ENCODE measurements at regions not wholly inside any gene's neighbourhood (a gene's known extent, or its start where the extent isn't known, plus 50 kb on each side); places are given as distances from the start of the nearest gene placed in this dataset.
A peak's percentile ranks its signal among the peaks of the same experiment; 100 is the strongest.
"Not testable (repeated sequence)": the region's sequence is repeated elsewhere in the genome, so short reads cannot be mapped to it uniquely, and the experiment has no call there.

DNA sequence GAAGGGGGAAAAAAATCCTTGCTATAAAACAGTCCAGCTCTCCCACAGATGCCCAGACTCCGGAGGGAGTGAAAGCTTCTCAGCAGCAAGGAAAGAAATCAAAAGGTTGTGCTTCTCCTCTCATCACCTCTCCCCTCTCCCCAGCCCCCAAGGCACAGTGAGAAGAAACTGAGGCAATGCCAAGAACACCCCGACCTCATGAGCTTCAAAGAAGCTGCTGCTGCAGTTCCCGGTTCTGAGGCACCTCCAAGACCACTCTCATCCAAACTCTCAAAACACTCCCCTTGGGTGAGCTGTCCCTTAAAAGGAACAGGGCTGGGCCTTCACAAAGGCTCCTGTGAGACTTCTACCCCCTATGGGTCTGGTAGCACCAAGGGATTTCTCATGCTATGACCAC is 62.0 kb upstream of the KLF7 start:
- Histone ChIP-seq H3K9ac (ENCODE audit: low read length) (no peak overlapping the region), H3K36me3 (ENCODE audit: control insufficient read depth, insufficient read depth, low read length) (no peaks in the 10 kb centered on the region), H3K4me3 (ENCODE audit: low read length) (peak overlapping the region; percentile 34), H3K27me3 (ENCODE audit: control insufficient read depth, insufficient read depth, low read length) (no peaks in the 10 kb centered on the region), H3K27ac (ENCODE audit: low read depth, low read length) (peak overlapping the region; percentile 85), H3K4me1 (ENCODE audit: control insufficient read depth, insufficient read depth, low read length) (peaks cover 16% of the 10 kb centered on the region)

DNA sequence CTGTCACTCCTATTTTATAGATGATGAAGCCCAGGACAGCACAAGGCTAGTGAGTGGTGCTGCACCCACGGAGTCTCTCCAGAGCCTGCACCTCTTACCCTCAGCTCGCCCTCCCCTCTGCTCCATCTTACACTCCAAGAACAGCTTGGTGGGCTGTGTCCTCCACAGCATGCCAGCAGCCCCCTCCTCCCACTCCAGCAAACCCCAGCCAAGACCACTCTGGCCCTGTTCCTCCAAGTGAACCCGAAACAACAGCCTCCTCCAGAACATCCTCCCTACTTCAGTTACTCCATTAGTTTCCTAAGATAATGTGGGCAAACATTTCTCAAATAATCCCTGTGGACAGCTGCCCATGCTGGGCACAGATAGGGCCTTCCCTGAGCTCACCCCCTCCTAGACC is 62.7 kb upstream of the KLF7 start:
- no peak overlapping the region for H3K9ac ChIP-seq (ENCODE audit: low read length)
- peak overlapping the region; percentile 85 for H3K27ac ChIP-seq (ENCODE audit: low read depth, low read length)
- peaks cover 16% of the 10 kb centered on the region for H3K4me1 ChIP-seq (ENCODE audit: control insufficient read depth, insufficient read depth, low read length)
- H3K27me3 ChIP-seq (ENCODE audit: control insufficient read depth, insufficient read depth, low read length): no peaks in the 10 kb centered on the region
- no peak overlapping the region for H3K4me3 ChIP-seq (ENCODE audit: low read length)
- no peaks in the 10 kb centered on the region for H3K36me3 ChIP-seq (ENCODE audit: control insufficient read depth, insufficient read depth, low read length)

DNA sequence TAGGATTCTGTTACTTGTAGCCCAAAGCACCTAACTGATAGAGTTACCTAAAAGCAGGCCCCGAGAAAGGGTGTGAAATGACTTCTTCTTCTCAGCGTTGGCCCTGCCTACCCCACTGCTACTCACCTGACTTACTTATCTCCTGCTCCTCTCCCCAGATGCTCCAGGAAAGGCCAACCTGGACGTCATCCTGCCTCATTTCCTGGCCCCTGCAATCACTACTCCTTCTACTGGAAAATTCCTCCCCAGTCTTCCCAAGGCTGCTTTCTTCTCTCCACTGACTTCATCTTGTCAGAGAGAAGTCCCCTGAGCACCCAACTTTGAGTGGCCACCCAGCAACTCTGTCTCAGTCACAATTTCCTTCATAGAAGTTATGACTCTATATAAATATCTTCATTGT is 63.4 kb upstream of the KLF7 start:
- Histone ChIP-seq H3K9ac (ENCODE audit: low read length) (no peak overlapping the region), H3K27ac (ENCODE audit: low read depth, low read length) (no peak overlapping the region), H3K4me3 (ENCODE audit: low read length) (no peak overlapping the region), H3K4me1 (ENCODE audit: control insufficient read depth, insufficient read depth, low read length) (peaks cover 16% of the 10 kb centered on the region), H3K27me3 (ENCODE audit: control insufficient read depth, insufficient read depth, low read length) (no peaks in the 10 kb centered on the region), H3K36me3 (ENCODE audit: control insufficient read depth, insufficient read depth, low read length) (no peaks in the 10 kb centered on the region)

DNA sequence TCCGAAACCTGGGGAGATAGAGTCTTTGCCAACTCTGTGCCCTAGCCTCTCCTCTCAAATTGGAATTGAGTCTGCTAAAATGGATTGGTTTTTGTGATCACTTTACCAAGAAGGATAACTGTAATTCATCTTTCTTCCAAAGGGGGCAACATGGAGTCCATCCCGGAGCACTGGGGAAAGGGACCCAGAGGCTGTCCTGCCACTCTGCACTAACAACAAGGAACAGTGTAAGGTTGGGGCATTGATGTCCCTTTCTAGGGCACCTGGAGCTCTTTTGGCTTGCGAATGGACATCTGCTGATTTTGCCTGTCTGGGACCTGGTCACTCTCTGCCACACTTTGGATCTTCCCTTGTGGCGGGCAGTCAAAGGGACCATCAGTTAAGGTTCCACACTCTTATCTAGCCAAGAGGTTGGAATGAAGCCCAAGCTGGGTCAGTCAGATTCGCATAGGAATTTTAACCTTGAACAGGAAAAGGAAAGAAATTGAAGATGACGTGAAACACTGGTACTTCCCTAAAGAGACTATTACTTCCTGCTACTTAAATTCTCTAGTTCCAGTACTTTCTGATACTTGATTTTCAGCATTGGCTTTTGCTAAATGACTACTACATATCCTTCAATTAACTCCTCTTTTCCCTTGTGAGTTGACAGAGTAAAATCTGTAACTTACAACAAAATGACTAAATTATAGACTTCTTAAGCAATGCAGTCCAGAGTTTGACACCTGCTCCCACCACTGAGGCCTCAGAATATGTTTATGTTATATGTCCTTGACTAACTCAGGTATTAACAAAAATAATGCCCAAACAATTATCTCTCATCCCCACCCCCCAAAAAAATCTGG is 64.7 kb upstream of the KLF7 start:
- no peak overlapping the region for H3K27ac ChIP-seq (ENCODE audit: low read depth, low read length)
- no peaks in the 10 kb centered on the region for H3K36me3 ChIP-seq (ENCODE audit: control insufficient read depth, insufficient read depth, low read length)
- H3K4me3 ChIP-seq (ENCODE audit: low read length): no peak overlapping the region
- H3K27me3 ChIP-seq (ENCODE audit: control insufficient read depth, insufficient read depth, low read length): no peaks in the 10 kb centered on the region
- H3K4me1 ChIP-seq (ENCODE audit: control insufficient read depth, insufficient read depth, low read length): peaks cover 16% of the 10 kb centered on the region
- H3K9ac ChIP-seq (ENCODE audit: low read length): no peak overlapping the region

DNA sequence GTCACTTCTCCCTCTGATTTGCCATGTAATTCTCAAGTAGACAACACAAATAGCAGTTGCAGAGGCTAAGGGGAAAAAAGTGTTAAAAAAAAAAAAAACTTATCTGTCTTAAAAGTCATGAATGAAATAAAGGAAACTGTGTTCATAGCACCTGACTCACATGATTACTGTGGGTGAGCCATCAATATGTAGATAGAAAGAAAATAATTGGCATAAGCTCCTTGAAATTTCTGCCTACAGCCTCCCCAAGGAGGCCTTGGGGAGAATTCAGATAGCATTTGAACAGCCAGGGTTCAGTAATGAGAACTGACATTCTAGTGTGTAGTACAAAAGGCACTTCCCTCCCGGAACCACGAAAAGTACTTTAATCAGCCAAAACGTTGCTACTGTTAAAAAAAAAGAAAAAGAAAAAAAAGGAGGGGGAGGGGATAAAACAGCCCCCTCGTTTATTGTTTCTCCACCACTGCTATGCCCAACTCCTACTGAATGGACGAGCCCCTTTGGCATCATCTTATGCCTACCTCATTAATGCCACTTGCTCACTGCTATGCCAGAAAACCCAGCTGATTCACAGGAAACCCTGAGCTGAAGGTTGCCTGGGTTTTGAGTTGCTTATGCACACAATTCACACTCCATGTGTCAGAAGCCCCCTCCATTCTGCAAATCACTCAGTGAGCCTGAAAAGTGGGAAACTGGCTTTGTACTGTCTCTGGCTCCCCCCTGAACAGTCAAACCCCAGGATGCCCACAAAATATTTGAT is 65.5 kb upstream of the KLF7 start:
- no peak overlapping the region for H3K27ac ChIP-seq (ENCODE audit: low read depth, low read length)
- H3K4me1 ChIP-seq (ENCODE audit: control insufficient read depth, insufficient read depth, low read length): peaks cover 16% of the 10 kb centered on the region
- H3K9ac ChIP-seq (ENCODE audit: low read length): no peak overlapping the region
- no peaks in the 10 kb centered on the region for H3K27me3 ChIP-seq (ENCODE audit: control insufficient read depth, insufficient read depth, low read length)
- H3K36me3 ChIP-seq (ENCODE audit: control insufficient read depth, insufficient read depth, low read length): no peaks in the 10 kb centered on the region
- H3K4me3 ChIP-seq (ENCODE audit: low read length): no peak overlapping the region

DNA sequence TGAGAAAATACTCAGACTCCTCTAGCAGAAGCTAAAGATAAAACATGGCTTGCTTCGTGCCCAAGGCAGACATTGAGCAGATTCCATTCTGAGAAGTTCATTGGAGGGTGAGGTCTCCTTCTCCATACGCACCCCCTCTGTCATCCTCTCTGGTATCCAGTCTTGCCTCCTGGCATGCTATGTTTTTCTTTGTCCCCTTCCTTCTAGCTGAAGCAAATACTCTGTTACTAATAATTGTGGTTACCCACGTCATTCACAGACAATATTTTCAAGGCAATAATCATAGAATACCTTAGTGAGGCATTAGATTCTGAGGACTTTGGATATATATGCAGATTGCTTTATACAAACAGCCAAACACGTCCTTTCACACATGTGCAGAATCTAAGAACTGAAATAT is 66.2 kb upstream of the KLF7 start:
- H3K27ac ChIP-seq (ENCODE audit: low read depth, low read length): no peak overlapping the region
- H3K4me3 ChIP-seq (ENCODE audit: low read length): no peak overlapping the region
- H3K9ac ChIP-seq (ENCODE audit: low read length): no peak overlapping the region
- H3K4me1 ChIP-seq (ENCODE audit: control insufficient read depth, insufficient read depth, low read length): peaks cover 13% of the 10 kb centered on the region
- no peaks in the 10 kb centered on the region for H3K27me3 ChIP-seq (ENCODE audit: control insufficient read depth, insufficient read depth, low read length)
- no peaks in the 10 kb centered on the region for H3K36me3 ChIP-seq (ENCODE audit: control insufficient read depth, insufficient read depth, low read length)

DNA sequence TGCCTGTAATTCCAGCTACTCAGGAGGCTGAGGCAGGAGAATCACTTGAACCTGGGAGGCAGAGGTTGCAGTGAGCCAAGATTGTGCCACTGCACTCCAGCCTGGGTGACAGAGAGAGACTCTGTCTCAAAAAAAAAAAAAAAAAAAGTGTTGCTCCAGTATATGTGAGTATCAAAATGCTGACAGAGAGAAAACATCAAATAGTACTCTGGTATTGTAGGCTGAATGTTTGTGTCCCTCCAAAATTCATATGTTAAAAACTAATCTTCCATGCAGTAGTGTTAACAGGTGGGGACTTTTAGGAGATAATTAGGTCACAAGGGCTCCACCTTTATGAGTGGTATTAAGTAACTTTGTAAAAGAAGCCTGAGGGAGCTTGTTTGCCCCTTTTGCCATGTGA is 67.4 kb upstream of the KLF7 start:
- H3K9ac ChIP-seq (ENCODE audit: low read length); H3K27ac ChIP-seq (ENCODE audit: low read depth, low read length); H3K36me3 ChIP-seq (ENCODE audit: control insufficient read depth, insufficient read depth, low read length); H3K4me3 ChIP-seq (ENCODE audit: low read length); H3K27me3 ChIP-seq (ENCODE audit: control insufficient read depth, insufficient read depth, low read length); H3K4me1 ChIP-seq (ENCODE audit: control insufficient read depth, insufficient read depth, low read length): not testable (repeated sequence)

DNA sequence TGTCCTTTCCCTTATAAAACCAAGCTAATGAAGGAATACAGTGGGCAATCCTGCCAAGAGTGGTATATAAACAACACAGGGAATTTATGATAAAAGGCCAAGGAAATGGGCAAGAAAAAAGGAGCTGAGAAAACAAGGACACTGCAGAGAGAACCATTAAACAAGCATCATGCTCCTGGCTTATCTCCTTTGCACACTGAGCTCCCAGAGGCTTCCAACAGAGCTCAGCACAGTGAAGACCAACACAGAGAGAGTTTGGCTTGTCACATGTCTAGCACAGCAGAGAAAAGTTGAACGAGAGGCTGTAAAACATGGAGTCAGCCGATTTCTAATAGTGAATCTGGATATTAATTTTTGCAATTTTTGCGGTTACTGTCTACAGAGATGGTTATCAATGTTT is 68.0 kb upstream of the KLF7 start:
- Histone ChIP-seq H3K4me1 (ENCODE audit: control insufficient read depth, insufficient read depth, low read length) (no peaks in the 10 kb centered on the region), H3K27ac (ENCODE audit: low read depth, low read length) (no peak overlapping the region), H3K27me3 (ENCODE audit: control insufficient read depth, insufficient read depth, low read length) (no peaks in the 10 kb centered on the region), H3K36me3 (ENCODE audit: control insufficient read depth, insufficient read depth, low read length) (no peaks in the 10 kb centered on the region), H3K4me3 (ENCODE audit: low read length) (no peak overlapping the region), H3K9ac (ENCODE audit: low read length) (no peak overlapping the region)

DNA sequence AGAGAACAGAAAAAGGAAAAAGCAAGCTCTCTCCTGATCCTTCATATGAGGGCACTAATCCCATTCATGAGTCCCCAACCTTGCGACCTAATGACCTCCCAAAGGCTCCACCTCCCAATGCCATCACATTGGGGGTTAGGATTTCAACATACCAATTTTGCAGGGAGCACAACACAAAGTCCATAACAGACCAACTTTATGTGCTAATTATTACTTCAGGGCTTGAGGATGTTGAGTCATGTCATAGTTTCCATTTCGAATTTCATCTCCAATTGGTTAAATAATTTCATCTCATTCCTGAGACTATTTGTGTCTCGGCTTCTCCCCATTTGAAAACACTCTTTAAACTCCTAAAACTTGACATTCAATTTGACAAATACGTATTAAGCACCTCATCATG is 69.9 kb upstream of the KLF7 start:
- Histone ChIP-seq H3K27me3 (ENCODE audit: control insufficient read depth, insufficient read depth, low read length) (no peaks in the 10 kb centered on the region), H3K27ac (ENCODE audit: low read depth, low read length) (no peak overlapping the region), H3K36me3 (ENCODE audit: control insufficient read depth, insufficient read depth, low read length) (no peaks in the 10 kb centered on the region), H3K4me3 (ENCODE audit: low read length) (no peak overlapping the region), H3K4me1 (ENCODE audit: control insufficient read depth, insufficient read depth, low read length) (peaks cover 11% of the 10 kb centered on the region), H3K9ac (ENCODE audit: low read length) (no peak overlapping the region)

DNA sequence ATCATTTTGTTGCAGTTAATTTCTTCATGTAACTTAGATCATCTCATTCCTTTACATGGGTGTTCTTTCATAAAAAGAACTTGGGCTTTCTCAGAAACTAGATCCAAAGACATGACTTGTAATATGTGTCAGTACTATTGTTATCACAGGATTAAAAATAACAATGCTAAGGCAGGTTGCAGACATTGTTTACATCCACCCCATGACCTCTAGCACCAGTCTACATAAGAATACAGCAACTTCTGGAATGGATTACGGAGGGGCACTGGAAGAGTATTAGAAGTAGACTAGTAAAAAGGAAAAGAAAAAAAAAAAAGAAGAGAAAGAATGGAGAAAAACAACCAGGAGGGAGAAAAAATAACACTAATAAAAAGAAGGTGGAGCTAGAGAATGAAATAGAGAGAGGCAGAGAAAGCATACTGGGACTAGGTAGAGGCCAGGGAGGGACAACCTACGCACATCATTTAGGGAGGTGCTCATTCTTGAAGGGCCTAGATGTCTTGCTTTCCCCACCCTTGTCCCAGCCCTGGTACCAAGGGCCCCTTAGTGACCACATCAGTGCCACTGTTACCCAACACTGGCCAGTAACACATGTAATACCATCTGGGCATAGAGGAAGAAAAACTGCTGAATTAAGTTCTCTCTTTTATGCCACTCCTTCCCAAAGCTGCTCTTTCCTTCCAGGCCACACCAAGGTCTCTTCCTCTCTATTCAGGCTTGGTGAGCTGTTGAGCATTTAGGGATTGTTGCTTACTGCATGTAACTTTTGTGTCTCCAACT is 70.6 kb upstream of the KLF7 start:
- H3K9ac ChIP-seq (ENCODE audit: low read length): no peak overlapping the region
- H3K36me3 ChIP-seq (ENCODE audit: control insufficient read depth, insufficient read depth, low read length): no peaks in the 10 kb centered on the region
- no peak overlapping the region for H3K4me3 ChIP-seq (ENCODE audit: low read length)
- H3K27ac ChIP-seq (ENCODE audit: low read depth, low read length): no peak overlapping the region
- peaks cover 11% of the 10 kb centered on the region for H3K4me1 ChIP-seq (ENCODE audit: control insufficient read depth, insufficient read depth, low read length)
- H3K27me3 ChIP-seq (ENCODE audit: control insufficient read depth, insufficient read depth, low read length): no peaks in the 10 kb centered on the region

DNA sequence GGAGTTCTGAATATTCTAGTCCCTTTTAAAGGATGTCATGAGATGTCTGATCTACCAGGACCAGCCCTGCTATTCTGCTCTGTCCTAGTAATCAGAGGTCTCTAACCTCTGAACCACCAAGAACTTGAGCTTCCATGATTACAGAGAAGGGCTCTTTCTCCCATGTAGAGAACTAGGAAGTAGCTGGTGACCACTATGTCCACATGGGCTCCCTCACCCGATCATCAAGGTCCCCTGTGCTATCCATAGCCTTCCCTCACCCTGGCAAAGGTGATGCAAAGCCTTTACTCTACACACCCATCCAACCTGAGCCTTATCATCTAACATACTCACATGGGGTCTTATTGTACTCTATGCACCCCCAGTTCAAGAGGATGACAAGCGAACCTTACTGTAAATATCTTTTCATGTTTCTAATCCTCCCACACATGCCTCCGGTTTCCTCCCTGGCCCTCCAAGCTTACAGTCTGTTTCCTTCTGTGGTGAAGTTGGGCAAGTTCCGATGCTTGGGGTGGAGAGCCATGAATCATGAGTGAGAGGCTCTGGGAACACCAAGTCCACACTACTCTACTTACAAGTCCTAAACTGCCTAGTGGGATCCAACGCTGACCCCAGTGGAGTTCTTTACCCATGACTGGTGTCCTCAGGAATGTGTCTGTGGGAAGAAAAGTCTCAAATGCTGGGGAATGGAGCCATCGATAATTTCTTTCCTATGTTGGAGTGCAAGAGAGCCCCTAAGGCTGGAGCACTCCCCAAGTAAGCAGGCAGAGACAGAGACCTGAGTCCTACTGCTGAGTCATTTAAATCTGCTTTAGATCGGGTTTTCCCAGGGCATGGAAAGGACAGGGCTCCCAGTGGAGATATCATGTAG is 73.3 kb upstream of the KLF7 start:
- no peaks in the 10 kb centered on the region for H3K27me3 ChIP-seq (ENCODE audit: control insufficient read depth, insufficient read depth, low read length)
- no peak overlapping the region for H3K4me3 ChIP-seq (ENCODE audit: low read length)
- H3K27ac ChIP-seq (ENCODE audit: low read depth, low read length): peak overlapping the region; percentile 37
- peaks cover 11% of the 10 kb centered on the region for H3K4me1 ChIP-seq (ENCODE audit: control insufficient read depth, insufficient read depth, low read length)
- no peak overlapping the region for H3K9ac ChIP-seq (ENCODE audit: low read length)
- no peaks in the 10 kb centered on the region for H3K36me3 ChIP-seq (ENCODE audit: control insufficient read depth, insufficient read depth, low read length)

All from rectal smooth muscle tissue (tissue), 1 donor.